Testis (tissue), 2 donors: ENCODE measurements at regions not wholly inside any gene's neighbourhood (a gene's known extent, or its start where the extent isn't known, plus 50 kb on each side); places are given as distances from the start of the nearest gene placed in this dataset.

Source experiments
- DNase-seq: peaks from one replicate; pipeline ENCODE4 v3.0.0-alpha.2; 2019
- H3K27ac ChIP-seq, 2 donors: fragments of 200-600 bp; sonication (generic); one replicate each; pipeline ENCODE4 v1.5.1; 2019
- H3K27me3 ChIP-seq: fragments of 200-600 bp; sonication (generic); one replicate; pipeline ENCODE4 v1.5.1; 2019
- H3K36me3 ChIP-seq: fragments of 200-600 bp; sonication (generic); one replicate; pipeline ENCODE4 v1.5.1; 2017; ENCODE audit warnings: low read depth; ENCODE audit errors: missing control alignments
- H3K4me1 ChIP-seq: fragments of 200-600 bp; sonication (generic); one replicate; pipeline ENCODE4 v1.5.1; 2019
- H3K4me3 ChIP-seq, 2 donors: fragments of 200-600 bp; sonication (generic); one replicate each; pipeline ENCODE4 v1.5.1; 2017 to 2019
- H3K9me3 ChIP-seq: fragments of 200-600 bp; sonication (generic); one replicate; pipeline ENCODE4 v1.5.1; 2017
- CTCF ChIP-seq, 3 experiments: fragments of 450-650 bp in 2 of 3; fragments of 200-600 bp in 1 of 3; sonication (generic) in 1 of 3; IDR thresholded peaks; one replicate each; pipeline ENCODE4 v1.5.1; 2016 to 2019; ENCODE audit warnings: antibody characterized with exemption in 3 of 3, mild to moderate bottlenecking in 2 of 3, moderate library complexity in 1 of 3
- POLR2A ChIP-seq: fragments of 450-650 bp; IDR thresholded peaks from one replicate; pipeline ENCODE4 v1.6.1; 2017; ENCODE audit warnings: antibody characterized with exemption, mild to moderate bottlenecking, moderate library complexity
- whole genome bisulfite sequencing, 2 donors: methylation state at CpG; one replicate each; pipeline ENCODE4 v1.1.5; 2018; 5-methylcytosine and 5-hydroxymethylcytosine counted together
- intact Hi-C: fragments of 100-400 bp; cut with DNase I; formaldehyde crosslinking; loops from one replicate; pipeline ENCODE4 v1.15.1; 2023; ENCODE audit warnings: low total_unique reads

- H3K36me3 ChIP-seq: no peaks in the 10 kb centered on the region
- no peaks in the 10 kb centered on the region for H3K4me1 ChIP-seq
- H3K27ac ChIP-seq: no peak overlapping the region
- H3K27me3 ChIP-seq: no peaks in the 10 kb centered on the region
- no peaks in the 10 kb centered on the region for H3K9me3 ChIP-seq
- intact Hi-C loops: no loop called here
- WGBS, 2 donors: 89% methylated on average over 17 of the region's 17 CpGs
- H3K4me3 ChIP-seq: no peak overlapping the region
- no peak for DNase-seq
- TF ChIP-seq CTCF (IDR thresholded peaks at IDR 0.05) (no peak), POLR2A (no peak)
Measured at GRCh38 chr17:77274096-77274845, 133.5 kb downstream of the SEC14L1 start.

- no peaks in the 10 kb centered on the region for H3K9me3 ChIP-seq
- no peak overlapping the region for H3K4me3 ChIP-seq
- DNase-seq: no peak
- H3K27me3 ChIP-seq: no peaks in the 10 kb centered on the region
- 71 to 78% methylated on average over 19 to 20 of the region's 20 CpGs for WGBS, 2 donors
- no peaks in the 10 kb centered on the region for H3K36me3 ChIP-seq
- no peak overlapping the region for H3K27ac ChIP-seq
- H3K4me1 ChIP-seq: peaks cover 8% of the 10 kb centered on the region
- intact Hi-C loops: no loop called here
- no peak for TF ChIP-seq CTCF (IDR thresholded peaks at IDR 0.05)
- TF ChIP-seq POLR2A: no peak
Measured at GRCh38 chr17:77279448-77280303, 138.9 kb downstream of the SEC14L1 start.

- 28 to 42% methylated on average over 27 to 47 of the region's 63 CpGs for WGBS, 2 donors
- no peaks in the 10 kb centered on the region for H3K27me3 ChIP-seq
- H3K27ac ChIP-seq: no peak overlapping the region
- intact Hi-C loops: no loop called here
- TF ChIP-seq CTCF (IDR thresholded peaks at IDR 0.05): no peak
- no peak for TF ChIP-seq POLR2A
- no peaks in the 10 kb centered on the region for H3K9me3 ChIP-seq
- H3K36me3 ChIP-seq: no peaks in the 10 kb centered on the region
- no peak for DNase-seq
- H3K4me3 ChIP-seq: peak overlapping the region in 1 of 2 donors; percentile 12
- H3K4me1 ChIP-seq: peaks cover 8% of the 10 kb centered on the region
Measured at GRCh38 chr17:77280304-77281121, 139.7 kb downstream of the SEC14L1 start.

- no peaks in the 10 kb centered on the region for H3K36me3 ChIP-seq
- peak in 1 of 3 experiments; percentile 17 for TF ChIP-seq CTCF (IDR thresholded peaks at IDR 0.05)
- TF ChIP-seq POLR2A: no peak
- peaks cover 8% of the 10 kb centered on the region for H3K4me1 ChIP-seq
- H3K27me3 ChIP-seq: no peaks in the 10 kb centered on the region
- no peak overlapping the region for H3K27ac ChIP-seq
- WGBS, 2 donors: 4 to 10% methylated on average over 14 to 55 of the region's 86 CpGs
- H3K4me3 ChIP-seq: peak overlapping the region; percentile 10 to 61
- peak; percentile 46 for DNase-seq
- intact Hi-C loops: no loop called here
- H3K9me3 ChIP-seq: no peaks in the 10 kb centered on the region
Measured at GRCh38 chr17:77281122-77281903, 140.5 kb downstream of the SEC14L1 start.
